CD14-positive monocyte (primary cell): ENCODE measurements at regions not wholly inside any gene's neighbourhood (a gene's known extent, or its start where the extent isn't known, plus 50 kb on each side); places are given as distances from the start of the nearest gene placed in this dataset.

Experiments
- DNase-seq, 3 donors: peaks; one replicate each; pipeline ENCODE4 v3.0.0-alpha.2; 2011 to 2022
- H2AFZ ChIP-seq: 2 replicates; pipeline ENCODE4 v1.6.0; 2012; ENCODE audit warnings: mild to moderate bottlenecking, low read depth, low read length, inconsistent platforms; ENCODE audit not compliant: insufficient read depth, poor library complexity, severe bottlenecking
- H3K27ac ChIP-seq, 2 donors: 1 replicate in 1 of 2; 2 replicates in 1 of 2; pipeline ENCODE4 v1.5.1; 2012 to 2013; ENCODE audit warnings: low read length in 2 of 2, control low read depth in 1 of 2, inconsistent platforms in 1 of 2, low read depth in 1 of 2, mild to moderate bottlenecking in 1 of 2
- H3K27me3 ChIP-seq, 2 donors: one replicate each; pipeline versions ENCODE4 v1.6.0 to v1.6.1; 2011 to 2013; ENCODE audit warnings: low read length in 2 of 2; ENCODE audit not compliant: control insufficient read depth in 2 of 2, insufficient read depth in 2 of 2
- H3K36me3 ChIP-seq, 2 donors: replicated peaks in 1 of 2; 1 replicate in 1 of 2; 2 replicates in 1 of 2; pipeline versions ENCODE4 v1.5.1 to v1.6.1; 2012 to 2013; ENCODE audit warnings: low read length in 2 of 2, control low read depth in 1 of 2, inconsistent platforms in 1 of 2, mild to moderate bottlenecking in 1 of 2; ENCODE audit not compliant: insufficient read depth in 2 of 2, control insufficient read depth in 1 of 2
- H3K4me1 ChIP-seq, 2 donors: 1 replicate in 1 of 2; 2 replicates in 1 of 2; pipeline versions ENCODE4 v1.5.1 to v1.6.1; 2012 to 2013; ENCODE audit warnings: low read length in 2 of 2, control low read depth in 1 of 2, inconsistent platforms in 1 of 2, mild to moderate bottlenecking in 1 of 2, moderate library complexity in 1 of 2; ENCODE audit not compliant: insufficient read depth in 2 of 2, control insufficient read depth in 1 of 2
- H3K4me2 ChIP-seq: replicated peaks from 2 replicates; pipeline ENCODE3; 2012; ENCODE audit warnings: low read length, moderate library complexity, mild to moderate bottlenecking; ENCODE audit not compliant: poor library complexity, severe bottlenecking; ENCODE audit errors: extremely low read depth
- H3K4me3 ChIP-seq, 3 experiments: fragments of 200-600 bp in 1 of 3; sonication (generic) in 1 of 3; replicated peaks in 1 of 3; 1 replicate in 2 of 3; 2 replicates in 1 of 3; pipeline ENCODE4 v1.5.1; 2011 to 2013; ENCODE audit warnings: low read length in 3 of 3, mild to moderate bottlenecking in 3 of 3, control low read depth in 2 of 3, low read depth in 2 of 3, inconsistent platforms in 1 of 3, moderate library complexity in 1 of 3
- H3K79me2 ChIP-seq: 2 replicates; pipeline ENCODE4 v1.6.0; 2012; ENCODE audit warnings: mild to moderate bottlenecking, control low read depth, inconsistent platforms, low read length, moderate library complexity; ENCODE audit not compliant: insufficient read depth
- H3K9ac ChIP-seq: 2 replicates; pipeline ENCODE4 v1.6.0; 2017; ENCODE audit warnings: low read length, mild to moderate bottlenecking; ENCODE audit not compliant: insufficient read depth, poor library complexity, severe bottlenecking
- H3K9me3 ChIP-seq, 2 donors: replicated peaks in 1 of 2; 1 replicate in 1 of 2; 2 replicates in 1 of 2; pipeline versions ENCODE4 v1.5.1 to v1.6.1; 2012 to 2013; ENCODE audit warnings: low read length in 2 of 2, control low read depth in 1 of 2; ENCODE audit not compliant: control insufficient read depth in 1 of 2, insufficient read depth in 1 of 2
- H4K20me1 ChIP-seq: 2 replicates; pipeline ENCODE4 v1.6.0; 2012; ENCODE audit warnings: mild to moderate bottlenecking, low read length, control low read depth, moderate library complexity; ENCODE audit not compliant: insufficient read depth
- H3K27ac Mint-ChIP-seq, 7 donors: one replicate each; pipeline ENCODE4 v1.8.0; 2020; ENCODE audit warnings: mild to moderate bottlenecking in 7 of 7, mixed read lengths in 7 of 7, moderate library complexity in 6 of 7, inconsistent platforms in 2 of 7
- H3K27me3 Mint-ChIP-seq, 3 donors: one replicate each; pipeline ENCODE4 v1.8.0; 2021 to 2022; ENCODE audit warnings: low read depth in 3 of 3, mild to moderate bottlenecking in 3 of 3, mixed read lengths in 3 of 3, moderate library complexity in 3 of 3, inconsistent platforms in 1 of 3
- H3K36me3 Mint-ChIP-seq, 2 donors: one replicate each; pipeline ENCODE4 v1.8.0; 2020; ENCODE audit warnings: mixed read lengths in 2 of 2, inconsistent platforms in 1 of 2, mild to moderate bottlenecking in 1 of 2
- H3K4me1 Mint-ChIP-seq: one replicate; pipeline ENCODE4 v1.8.0; 2020; ENCODE audit warnings: mild to moderate bottlenecking, mixed read lengths
- H3K4me3 Mint-ChIP-seq, 2 donors: one replicate each; pipeline ENCODE4 v1.8.0; 2020; ENCODE audit warnings: mild to moderate bottlenecking in 2 of 2, mixed read lengths in 2 of 2, moderate library complexity in 1 of 2
- H3K9me3 Mint-ChIP-seq, 7 donors: one replicate each; pipeline ENCODE4 v1.8.0; 2020 to 2022; ENCODE audit warnings: mixed read lengths in 7 of 7, mild to moderate bottlenecking in 6 of 7, moderate library complexity in 6 of 7, inconsistent platforms in 2 of 7
- WGBS: methylation state at CpG from one replicate; pipeline ENCODE4 v1.1.5; 2013; ENCODE audit warnings: missing lambda C conversion rate; ENCODE audit not compliant: insufficient coverage; 5-methylcytosine and 5-hydroxymethylcytosine counted together
- intact Hi-C, 2 donors: fragments of 100-400 bp; cut with micrococcal nuclease; formaldehyde crosslinking; loops; one replicate each; pipeline versions ENCODE4 v1.15.0 to v1.15.1; 2023
- TF ChIP-seq, protein P1 (sequence below): fragments of 200-600 bp; IDR thresholded peaks from one replicate; pipeline ENCODE4 v1.8.0; 2022; ENCODE audit warnings: antibody characterized with exemption, mild to moderate bottlenecking

DNA sequence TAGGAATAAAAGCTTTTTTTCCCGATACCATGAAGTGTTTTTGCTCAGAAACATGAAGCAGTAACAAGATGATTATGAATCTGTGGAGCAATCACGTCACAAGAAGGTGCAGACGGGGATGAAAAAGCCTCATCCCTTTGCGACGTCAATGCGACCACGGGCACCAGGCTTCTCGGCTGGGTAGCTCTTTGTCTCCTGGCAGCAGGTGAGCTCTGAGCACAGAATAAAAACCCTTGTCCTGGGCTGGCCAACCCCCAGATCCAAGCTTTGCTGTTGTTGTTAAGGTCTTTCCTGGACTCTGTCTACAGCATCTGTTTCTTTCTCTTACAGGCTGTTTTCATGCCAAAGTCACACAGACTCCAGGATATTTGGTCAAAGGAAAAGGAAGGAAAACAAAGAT is 113.8 kb downstream of the ANKRD18B start:
- no peaks in the 10 kb centered on the region for H4K20me1 ChIP-seq
- 25% methylated on average over 7 of the region's 8 CpGs for WGBS
- no peaks in the 10 kb centered on the region for H3K36me3 Mint-ChIP-seq
- peak overlapping the region; percentile 30 for H2AFZ ChIP-seq
- TF ChIP-seq, protein P1, sequence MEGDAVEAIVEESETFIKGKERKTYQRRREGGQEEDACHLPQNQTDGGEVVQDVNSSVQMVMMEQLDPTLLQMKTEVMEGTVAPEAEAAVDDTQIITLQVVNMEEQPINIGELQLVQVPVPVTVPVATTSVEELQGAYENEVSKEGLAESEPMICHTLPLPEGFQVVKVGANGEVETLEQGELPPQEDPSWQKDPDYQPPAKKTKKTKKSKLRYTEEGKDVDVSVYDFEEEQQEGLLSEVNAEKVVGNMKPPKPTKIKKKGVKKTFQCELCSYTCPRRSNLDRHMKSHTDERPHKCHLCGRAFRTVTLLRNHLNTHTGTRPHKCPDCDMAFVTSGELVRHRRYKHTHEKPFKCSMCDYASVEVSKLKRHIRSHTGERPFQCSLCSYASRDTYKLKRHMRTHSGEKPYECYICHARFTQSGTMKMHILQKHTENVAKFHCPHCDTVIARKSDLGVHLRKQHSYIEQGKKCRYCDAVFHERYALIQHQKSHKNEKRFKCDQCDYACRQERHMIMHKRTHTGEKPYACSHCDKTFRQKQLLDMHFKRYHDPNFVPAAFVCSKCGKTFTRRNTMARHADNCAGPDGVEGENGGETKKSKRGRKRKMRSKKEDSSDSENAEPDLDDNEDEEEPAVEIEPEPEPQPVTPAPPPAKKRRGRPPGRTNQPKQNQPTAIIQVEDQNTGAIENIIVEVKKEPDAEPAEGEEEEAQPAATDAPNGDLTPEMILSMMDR = no peak
- no peaks in the 10 kb centered on the region for H3K9me3 ChIP-seq
- no peaks in the 10 kb centered on the region for H3K79me2 ChIP-seq
- H3K27me3 ChIP-seq = peaks cover 9 to 15% of the 10 kb centered on the region in 2 donors
- no peak overlapping the region for H3K9ac ChIP-seq
- H3K4me1 ChIP-seq = peaks cover 0 to 7% of the 10 kb centered on the region in 2 donors
- H3K4me2 ChIP-seq = no peak overlapping the region
- H3K4me3 Mint-ChIP-seq = peak overlapping the region in 1 of 2 donors; percentile 67
- no peak overlapping the region for H3K27ac ChIP-seq
- peaks cover 8% of the 10 kb centered on the region for H3K4me1 Mint-ChIP-seq
- DNase-seq = no peak
- no peak overlapping the region for H3K4me3 ChIP-seq
- no peaks in the 10 kb centered on the region for H3K9me3 Mint-ChIP-seq
- no peak overlapping the region for H3K27ac Mint-ChIP-seq
- intact Hi-C loops = no loop called here
- H3K36me3 ChIP-seq = no peaks in the 10 kb centered on the region
- H3K27me3 Mint-ChIP-seq = peaks cover 9 to 17% (median 12%) of the 10 kb centered on the region in 3 donors

- Histone ChIP-seq H3K27ac (no peak overlapping the region), H3K36me3 (no peaks in the 10 kb centered on the region), H2AFZ (peak overlapping the region; percentile 30), H3K4me1 (peaks cover 0 to 7% of the 10 kb centered on the region in 2 donors), H3K4me3 (no peak overlapping the region), H3K9me3 (no peaks in the 10 kb centered on the region), H3K27me3 (peaks cover 9 to 15% of the 10 kb centered on the region in 2 donors), H3K9ac (no peak overlapping the region), H3K79me2 (no peaks in the 10 kb centered on the region), H3K4me2 (no peak overlapping the region), H4K20me1 (no peaks in the 10 kb centered on the region)
- no peak for DNase-seq
- TF ChIP-seq, protein P1 = no peak
- Mint-ChIP-seq H3K27me3 (peaks cover 9 to 17% (median 14%) of the 10 kb centered on the region in 3 donors), H3K4me3 (peak overlapping the region in 1 of 2 donors; percentile 67), H3K9me3 (no peaks in the 10 kb centered on the region), H3K4me1 (peaks cover 8% of the 10 kb centered on the region), H3K36me3 (no peaks in the 10 kb centered on the region), H3K27ac (no peak overlapping the region)
- intact Hi-C loops = no loop called here
- 0% methylated on average over 2 of the region's 6 CpGs for WGBS
Measured at GRCh38 chr9:33638391-33638915, 114.4 kb downstream of the ANKRD18B start.
